NCI-H460 (cell line): ENCODE measurements at regions not wholly inside any gene's neighbourhood (a gene's known extent, or its start where the extent isn't known, plus 50 kb on each side); places are given as distances from the start of the nearest gene placed in this dataset.

Source experiments
- DNase-seq: peaks from one replicate; pipeline ENCODE4 v3.0.0-alpha.2; 2016; ENCODE audit warnings: low read depth; ENCODE audit errors: extremely low read depth

- no peak for DNase-seq
Measured at GRCh38 chr16:52805559-52806168, 247.0 kb downstream of the CHD9NB start.

DNA sequence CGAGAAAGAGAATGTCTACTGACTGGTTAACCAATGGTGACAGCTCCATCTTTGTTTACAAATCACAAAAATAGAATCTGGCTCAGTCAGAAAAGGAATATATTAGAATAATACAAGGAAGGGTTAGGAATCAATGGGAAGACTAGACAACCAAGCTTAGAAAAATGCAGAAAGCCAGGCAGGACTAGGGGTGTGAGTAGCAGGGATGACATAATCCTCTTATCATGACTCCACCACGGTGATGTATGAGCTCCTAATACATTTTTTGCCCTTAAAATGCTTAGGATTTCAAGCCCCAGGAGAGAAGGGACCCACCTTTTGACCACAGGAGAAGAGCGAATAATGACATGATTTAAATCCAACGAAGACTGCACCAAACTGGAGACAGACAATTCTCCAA is 252.3 kb downstream of the CHD9NB start:
- no peak for DNase-seq

DNA sequence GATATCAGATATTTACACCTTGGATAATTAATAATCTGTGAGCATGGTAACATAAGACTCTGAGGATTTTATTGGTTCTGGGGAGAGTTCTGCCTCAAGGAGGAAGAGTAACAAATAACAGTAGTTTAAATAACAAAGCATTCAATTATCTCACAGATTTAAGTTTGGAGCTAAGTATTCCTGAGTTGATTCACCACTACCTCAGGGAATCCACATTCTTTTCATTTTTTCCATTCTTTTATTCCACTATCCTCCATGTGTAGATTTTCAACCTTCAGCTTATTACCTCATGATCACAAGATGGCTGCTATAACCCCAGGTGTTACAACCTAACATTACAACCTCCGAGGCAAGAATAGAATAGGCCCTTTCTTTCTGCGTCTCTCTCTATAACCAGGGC is 252.2 kb upstream of the TOX3 start:
- no peak for DNase-seq

GRCh38 chr16:52787709-52788108 is 240.8 kb upstream of the TOX3 start:
- DNase-seq, result no peak

GRCh38 chr16:52786091-52786490 is 239.1 kb upstream of the TOX3 start:
- no peak for DNase-seq

DNA sequence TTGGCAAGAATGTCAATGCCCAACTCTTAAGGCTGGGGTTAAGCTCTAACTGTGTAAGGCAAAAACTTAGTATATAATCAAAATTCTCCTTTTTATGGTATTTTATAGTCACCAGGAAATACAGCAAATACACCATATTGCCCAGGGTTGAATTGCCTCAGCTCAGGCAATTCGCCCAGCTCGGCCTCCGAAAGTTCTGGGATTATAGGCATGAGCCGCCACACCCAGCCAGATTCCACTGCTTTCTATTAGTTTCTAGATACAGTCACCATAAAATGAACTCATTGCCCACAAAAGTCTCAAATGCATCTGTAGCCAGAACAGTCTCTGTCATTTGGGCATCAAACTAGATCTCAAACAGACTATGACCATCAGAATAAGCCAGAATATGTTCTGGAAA is 238.7 kb upstream of the TOX3 start:
- DNase-seq, result no peak

DNA sequence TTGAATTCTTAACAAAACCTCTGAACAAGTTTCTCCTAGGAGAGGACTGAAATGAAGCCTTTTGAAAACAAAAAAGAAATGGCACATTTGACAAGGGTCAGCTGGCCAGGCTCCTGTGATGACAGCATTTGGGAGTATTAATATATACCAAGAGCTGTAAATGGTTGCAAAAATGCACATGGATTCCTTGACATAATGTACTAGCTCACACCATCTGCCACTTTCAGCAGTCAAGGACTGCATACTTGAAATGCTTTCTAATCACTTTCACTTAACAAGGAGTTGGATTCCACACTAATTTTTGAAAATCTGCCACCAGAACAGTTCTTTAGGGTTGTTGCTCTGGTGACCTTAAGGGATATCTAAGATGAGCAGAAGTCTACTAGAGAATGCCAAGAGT is 236.7 kb upstream of the TOX3 start:
- no peak for DNase-seq

DNA sequence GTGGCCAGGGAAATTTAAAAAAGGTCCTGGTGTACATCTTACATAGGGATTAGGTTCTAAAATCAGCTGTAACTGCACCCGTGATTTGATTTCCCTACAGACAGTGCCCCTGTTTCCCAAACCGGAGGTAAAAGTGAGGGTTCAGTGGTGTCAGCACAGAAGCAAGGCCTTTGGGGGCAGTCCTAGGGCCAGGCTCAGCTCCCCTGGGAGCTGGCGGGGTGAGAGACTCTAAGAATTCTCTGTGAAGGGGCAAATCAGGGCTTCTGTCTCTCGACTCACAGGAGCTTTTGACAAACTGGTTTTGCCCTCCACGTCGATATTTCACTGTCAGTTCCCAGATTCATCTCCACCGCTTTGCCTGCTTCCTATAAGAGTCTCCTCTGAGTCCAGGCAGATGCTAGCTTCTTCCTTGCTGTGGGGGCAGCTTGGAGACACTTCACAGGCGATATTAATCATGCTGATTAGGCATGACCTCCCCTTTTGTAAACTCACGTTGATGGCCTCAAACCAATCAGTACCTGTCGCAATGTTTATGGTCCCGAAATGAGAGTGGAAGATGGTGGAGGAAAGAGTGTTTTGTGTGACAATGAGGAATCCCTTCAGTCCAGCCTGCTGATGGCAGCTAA is 234.2 kb upstream of the TOX3 start:
- DNase-seq, result no peak

GRCh38 chr16:52773026-52773425 is 226.1 kb upstream of the TOX3 start:
- no peak for DNase-seq

- DNase-seq, result no peak
Measured at GRCh38 chr16:52770828-52771227, 223.9 kb upstream of the TOX3 start.

GRCh38 chr16:52758473-52758855 is 211.5 kb upstream of the TOX3 start:
- DNase-seq, result no peak

GRCh38 chr16:52757746-52758472 is 211.0 kb upstream of the TOX3 start:
- DNase-seq, result no peak

DNA sequence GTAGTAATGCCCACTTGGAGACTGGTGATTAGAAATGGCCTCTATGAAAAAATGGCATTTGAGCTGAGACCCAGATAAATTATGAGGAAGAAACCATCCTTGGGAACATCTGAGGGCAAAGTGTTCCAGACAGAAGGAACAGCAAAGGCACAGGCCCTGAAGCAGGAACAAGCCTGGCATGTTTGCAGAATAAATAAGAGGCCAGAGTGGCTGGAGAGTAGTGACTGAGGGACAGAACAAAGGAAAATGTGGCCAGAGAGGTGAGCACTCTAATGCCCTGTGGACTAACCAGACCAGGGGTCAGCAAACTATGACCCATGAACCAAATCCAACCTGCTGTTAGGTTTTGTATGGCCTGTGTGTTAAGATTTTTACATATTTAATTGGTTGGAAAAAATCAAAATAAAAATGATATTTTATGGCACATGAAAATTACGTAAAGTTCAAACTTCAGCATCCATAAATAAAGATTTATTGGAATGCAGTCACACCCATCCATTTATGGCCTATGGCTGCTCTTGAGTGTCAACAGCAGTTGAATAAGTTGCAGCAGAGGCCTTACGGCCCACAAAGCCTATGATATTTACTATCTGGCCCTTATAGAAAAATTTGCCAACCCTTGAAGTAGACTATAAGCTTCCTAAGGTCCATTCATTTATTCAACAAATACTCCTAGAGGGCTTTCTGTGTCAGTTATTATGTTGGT is 210.0 kb upstream of the TOX3 start:
- no peak for DNase-seq

- no peak for DNase-seq
Measured at GRCh38 chr16:52755396-52755795, 208.5 kb upstream of the TOX3 start.

DNA sequence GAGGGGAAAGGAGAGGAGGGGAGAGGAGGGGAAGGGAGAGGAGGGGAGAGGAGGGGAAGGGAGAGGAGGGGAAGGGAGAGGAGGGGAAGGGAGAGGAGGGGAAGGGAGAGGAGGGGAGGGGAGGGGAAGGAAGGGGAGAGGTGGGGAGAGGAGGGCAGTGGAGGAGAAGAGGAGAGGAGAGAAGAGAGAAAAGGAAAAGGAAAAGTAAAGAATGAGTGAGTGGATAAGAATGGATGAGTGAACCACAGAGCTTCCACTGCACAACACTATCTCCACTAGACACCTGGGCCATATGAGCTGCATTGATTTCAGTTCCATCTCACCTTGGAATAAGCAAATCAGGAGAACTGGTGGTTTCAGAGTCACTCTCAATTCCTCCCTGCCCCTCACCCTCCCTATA is 204.1 kb upstream of the TOX3 start:
- no peak for DNase-seq

DNA sequence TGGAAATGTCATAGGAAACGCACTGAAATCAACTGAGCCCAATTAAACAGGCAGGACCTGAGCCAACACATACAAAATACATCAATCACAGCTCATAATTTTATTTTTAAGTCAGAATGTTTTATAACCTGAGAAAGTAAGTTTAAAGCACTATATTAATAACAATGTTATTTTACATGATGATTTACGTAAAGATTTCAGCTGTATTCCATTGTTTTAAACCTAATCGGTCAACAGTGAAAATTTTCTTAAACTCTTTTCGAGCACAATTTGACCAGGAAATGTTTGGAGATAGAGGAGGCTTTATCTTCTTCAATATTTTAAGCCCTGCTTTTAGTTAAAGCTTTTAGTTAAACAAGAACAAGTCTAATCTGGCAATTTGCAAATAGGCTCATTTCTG is 201.8 kb upstream of the TOX3 start:
- DNase-seq, result no peak

- no peak for DNase-seq
Measured at GRCh38 chr16:52747088-52747595, 200.2 kb upstream of the TOX3 start.

DNA sequence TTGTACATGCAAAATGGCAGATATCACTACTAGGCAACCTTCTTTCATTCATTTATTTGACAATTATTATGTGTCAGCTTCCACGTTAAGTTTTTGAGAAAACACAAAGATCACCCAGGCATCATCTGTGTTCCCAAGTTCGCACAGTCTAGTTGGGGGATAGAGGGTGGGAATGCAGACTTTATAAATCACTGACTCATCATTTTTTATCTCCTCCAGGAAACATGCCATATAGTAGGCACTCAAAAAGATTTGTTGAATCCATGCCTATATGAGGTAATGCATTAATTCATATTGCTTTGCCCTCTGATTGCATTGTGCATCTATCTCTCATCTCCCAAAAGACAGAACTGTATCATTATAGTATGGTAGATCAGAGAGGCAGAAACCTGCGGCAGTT is 196.8 kb upstream of the TOX3 start:
- DNase-seq, result no peak

DNA sequence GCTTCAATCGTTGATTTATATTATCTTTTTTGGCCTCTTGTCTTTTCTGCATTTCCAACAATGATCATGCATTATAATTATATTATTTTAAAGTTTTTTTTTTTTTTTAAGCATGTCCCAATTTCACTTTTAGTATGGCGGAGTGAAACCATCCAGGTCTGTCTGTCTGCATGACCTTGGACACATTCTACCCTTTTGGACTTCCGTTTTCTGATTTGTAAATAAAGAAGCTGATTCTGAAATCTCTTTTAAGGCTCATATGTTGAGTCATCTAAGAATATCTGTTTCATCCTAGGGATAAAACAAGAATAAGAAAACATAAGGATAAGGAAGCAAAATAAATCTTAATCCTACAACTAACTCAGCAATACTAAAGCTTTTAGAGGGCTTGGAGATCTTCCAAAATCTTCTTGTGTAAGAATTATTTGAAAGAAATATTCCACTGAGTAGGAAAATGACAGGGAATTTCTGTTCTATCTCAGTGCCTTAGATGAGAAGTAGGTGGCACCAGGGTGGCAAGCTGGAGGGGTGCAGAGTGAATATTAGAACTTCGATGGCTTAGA is 195.7 kb upstream of the TOX3 start:
- DNase-seq, result no peak

- no peak for DNase-seq
Measured at GRCh38 chr16:52742052-52742451, 195.1 kb upstream of the TOX3 start.

DNA sequence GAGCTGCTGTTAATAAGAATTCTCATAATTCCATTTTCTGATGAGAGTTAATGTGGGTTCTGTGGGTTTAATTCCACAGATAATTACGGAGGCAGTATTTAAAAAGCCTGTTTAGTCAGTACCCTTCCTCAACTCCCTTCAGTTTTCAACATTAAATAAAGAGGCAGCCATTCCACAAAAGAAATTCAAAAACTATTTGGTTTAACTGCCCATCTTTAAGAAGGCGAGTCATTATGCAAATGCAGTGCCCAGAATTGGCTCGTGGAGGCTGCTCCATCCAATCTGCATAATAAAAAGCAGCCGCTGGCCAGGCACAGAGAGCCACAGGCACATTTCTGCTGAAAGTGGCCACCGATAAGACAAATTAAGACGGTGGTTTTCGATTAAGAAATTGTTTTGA is 194.4 kb upstream of the TOX3 start:
- DNase-seq, result no peak
